Esophagus squamous epithelium (tissue), 4 donors: ENCODE measurements at regions not wholly inside any gene's neighbourhood (a gene's known extent, or its start where the extent isn't known, plus 50 kb on each side); places are given as distances from the start of the nearest gene placed in this dataset.

Experiments used
- CTCF ChIP-seq, 6 experiments: fragments of 450-650 bp in 4 of 6; fragments of 200-600 bp in 2 of 6; sonication (generic) in 2 of 6; IDR thresholded peaks; one replicate each; pipeline ENCODE4 v1.5.1; 2016 to 2019; ENCODE audit warnings: antibody characterized with exemption in 6 of 6, mild to moderate bottlenecking in 4 of 6, moderate library complexity in 4 of 6
- POLR2A ChIP-seq, 4 donors: fragments of 450-650 bp; IDR thresholded peaks; one replicate each; pipeline ENCODE4 v1.6.1; 2017; ENCODE audit warnings: antibody characterized with exemption in 4 of 4, mild to moderate bottlenecking in 4 of 4, moderate library complexity in 3 of 4

- TF ChIP-seq CTCF (IDR thresholded peaks at IDR 0.05): no peak
- no peak for TF ChIP-seq POLR2A (IDR thresholded peaks at IDR 0.05)
Measured at GRCh38 chr3:35900079-35900478, 260.8 kb downstream of the ARPP21 start.
